Medulla oblongata (tissue), 1 donor: ENCODE measurements at regions not wholly inside any gene's neighbourhood (a gene's known extent, or its start where the extent isn't known, plus 50 kb on each side); places are given as distances from the start of the nearest gene placed in this dataset.

Source experiments
- DNase-seq: peaks from one replicate; pipeline ENCODE4 v3.0.0-alpha.2; 2015; ENCODE audit errors: extremely low spot score

GRCh38 chr16:88284626-88285513 is 97.9 kb upstream of the ZNF469 start:
- no peak for DNase-seq

GRCh38 chr16:88285514-88285822 is 97.3 kb upstream of the ZNF469 start:
- DNase-seq: no peak

GRCh38 chr16:88286301-88286923 is 96.3 kb upstream of the ZNF469 start:
- no peak for DNase-seq

- DNase-seq: no peak
Measured at GRCh38 chr16:88287219-88287618, 95.5 kb upstream of the ZNF469 start.

- DNase-seq: no peak
Measured at GRCh38 chr16:88288303-88288702, 94.5 kb upstream of the ZNF469 start.

- no peak for DNase-seq
Measured at GRCh38 chr16:88289001-88289400, 93.8 kb upstream of the ZNF469 start.

GRCh38 chr16:88289561-88289960 is 93.2 kb upstream of the ZNF469 start:
- DNase-seq: no peak

- DNase-seq: no peak
Measured at GRCh38 chr16:88289968-88290401, 92.8 kb upstream of the ZNF469 start.

- no peak for DNase-seq
Measured at GRCh38 chr16:88290850-88291830, 91.6 kb upstream of the ZNF469 start.

GRCh38 chr16:88292007-88292970 is 90.5 kb upstream of the ZNF469 start:
- no peak for DNase-seq

GRCh38 chr16:88293097-88293496 is 89.7 kb upstream of the ZNF469 start:
- no peak for DNase-seq

- DNase-seq: no peak
Measured at GRCh38 chr16:88295671-88296436, 86.9 kb upstream of the ZNF469 start.

GRCh38 chr16:88296437-88297177 is 86.2 kb upstream of the ZNF469 start:
- no peak for DNase-seq

GRCh38 chr16:88297178-88297720 is 85.5 kb upstream of the ZNF469 start:
- no peak for DNase-seq

- DNase-seq: no peak
Measured at GRCh38 chr16:88298181-88298832, 84.5 kb upstream of the ZNF469 start.

GRCh38 chr16:88298833-88299745 is 83.7 kb upstream of the ZNF469 start:
- DNase-seq: no peak

- DNase-seq: no peak
Measured at GRCh38 chr16:88299751-88300462, 82.9 kb upstream of the ZNF469 start.
